ENCODE measurements at regions not wholly inside any gene's neighbourhood (a gene's known extent, or its start where the extent isn't known, plus 50 kb on each side); places are given as distances from the start of the nearest gene placed in this dataset.

DNA sequence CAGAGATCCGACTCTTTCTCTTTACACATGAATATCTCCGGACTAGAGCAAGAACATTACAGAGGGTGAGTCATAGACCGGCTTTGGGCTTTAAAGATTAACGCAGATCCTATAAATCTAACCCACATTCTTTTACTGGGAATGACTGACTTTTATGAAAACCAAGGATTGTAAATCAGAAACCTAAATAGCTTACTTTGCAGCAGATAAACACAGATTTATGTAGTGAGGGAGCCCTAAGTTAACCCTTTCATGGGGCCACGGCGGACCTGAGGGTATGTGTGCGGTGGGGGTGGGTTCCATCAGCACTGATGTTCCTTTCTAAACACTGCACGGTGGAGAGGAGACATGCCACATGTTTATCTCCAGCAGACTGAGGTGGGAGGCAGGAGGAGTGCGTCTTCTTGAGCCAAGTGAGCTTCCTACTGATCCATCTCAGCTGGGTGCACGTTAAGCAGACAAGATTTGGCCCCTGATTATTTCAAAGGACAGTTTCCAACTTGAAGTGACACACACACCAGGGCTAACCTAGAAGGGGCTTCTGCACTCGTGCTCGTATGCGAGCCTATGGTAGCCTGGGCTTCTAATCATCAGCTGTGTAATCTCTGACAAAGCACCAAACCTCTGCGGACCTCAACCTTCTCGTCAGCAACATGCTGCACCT lies 127.6 kb downstream of the WDR11 start:
- TF ChIP-seq, protein P1, sequence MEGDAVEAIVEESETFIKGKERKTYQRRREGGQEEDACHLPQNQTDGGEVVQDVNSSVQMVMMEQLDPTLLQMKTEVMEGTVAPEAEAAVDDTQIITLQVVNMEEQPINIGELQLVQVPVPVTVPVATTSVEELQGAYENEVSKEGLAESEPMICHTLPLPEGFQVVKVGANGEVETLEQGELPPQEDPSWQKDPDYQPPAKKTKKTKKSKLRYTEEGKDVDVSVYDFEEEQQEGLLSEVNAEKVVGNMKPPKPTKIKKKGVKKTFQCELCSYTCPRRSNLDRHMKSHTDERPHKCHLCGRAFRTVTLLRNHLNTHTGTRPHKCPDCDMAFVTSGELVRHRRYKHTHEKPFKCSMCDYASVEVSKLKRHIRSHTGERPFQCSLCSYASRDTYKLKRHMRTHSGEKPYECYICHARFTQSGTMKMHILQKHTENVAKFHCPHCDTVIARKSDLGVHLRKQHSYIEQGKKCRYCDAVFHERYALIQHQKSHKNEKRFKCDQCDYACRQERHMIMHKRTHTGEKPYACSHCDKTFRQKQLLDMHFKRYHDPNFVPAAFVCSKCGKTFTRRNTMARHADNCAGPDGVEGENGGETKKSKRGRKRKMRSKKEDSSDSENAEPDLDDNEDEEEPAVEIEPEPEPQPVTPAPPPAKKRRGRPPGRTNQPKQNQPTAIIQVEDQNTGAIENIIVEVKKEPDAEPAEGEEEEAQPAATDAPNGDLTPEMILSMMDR (IDR thresholded peaks at IDR 0.05; ENCODE audit: low read depth, low read length), result no peak
- in situ Hi-C loops (cut with HindIII; ENCODE audit: low sequenced_read_pairs), result no loop called here
- peak; percentile 14 for DNase-seq (ENCODE audit: low read depth, low spot score)
- no peak overlapping the region for H3K4me3 ChIP-seq (ENCODE audit: low read depth, low read length)

DNA sequence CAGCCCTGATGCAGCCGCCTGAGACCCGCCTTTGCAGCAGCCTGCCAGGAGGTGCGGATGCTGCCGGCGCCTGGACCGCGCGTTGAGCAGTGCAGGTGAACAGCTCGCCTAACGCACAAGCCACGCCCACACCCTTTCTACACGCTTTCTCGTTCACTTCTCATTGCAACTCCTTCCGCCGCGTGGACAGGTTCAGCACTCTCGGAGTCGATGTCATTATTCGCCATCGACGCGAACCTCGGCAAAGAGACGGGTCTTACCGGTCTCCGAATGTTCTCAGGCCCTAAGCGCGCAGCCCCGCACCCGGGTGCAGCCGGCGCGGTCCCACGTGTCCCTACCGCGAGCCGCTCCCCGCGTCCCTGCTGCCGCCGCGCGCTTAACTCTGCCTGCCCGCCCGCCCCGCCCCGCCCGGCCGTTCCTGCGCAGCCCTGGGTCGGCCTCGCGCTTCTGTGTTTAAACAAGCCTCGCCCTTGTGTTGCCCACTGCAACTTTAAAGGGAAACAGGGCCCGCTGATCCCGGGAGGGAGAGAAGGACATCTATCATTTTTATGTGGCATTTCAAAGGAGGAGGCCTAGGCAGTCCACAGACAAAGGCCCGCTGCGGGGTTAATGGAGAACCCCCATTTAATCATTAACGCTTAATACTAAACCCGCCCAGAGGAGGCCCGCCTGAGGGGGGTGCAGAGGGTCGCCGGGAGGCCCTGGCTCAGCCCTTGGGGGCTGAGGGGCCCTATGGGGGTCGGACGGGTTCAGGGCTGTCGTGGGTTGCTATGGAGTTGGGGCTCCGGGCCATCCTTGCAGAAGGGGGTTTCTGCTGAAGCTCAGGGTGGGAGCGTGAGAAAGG lies 128.5 kb downstream of the WDR11 start:
- DNase-seq (ENCODE audit: low read depth, low spot score), result no peak
- TF ChIP-seq, protein P1 (IDR thresholded peaks at IDR 0.05; ENCODE audit: low read depth, low read length), result no peak
- H3K4me3 ChIP-seq (ENCODE audit: low read depth, low read length), result no peak overlapping the region
- in situ Hi-C loops (cut with HindIII; ENCODE audit: low sequenced_read_pairs), result no loop called here

DNA sequence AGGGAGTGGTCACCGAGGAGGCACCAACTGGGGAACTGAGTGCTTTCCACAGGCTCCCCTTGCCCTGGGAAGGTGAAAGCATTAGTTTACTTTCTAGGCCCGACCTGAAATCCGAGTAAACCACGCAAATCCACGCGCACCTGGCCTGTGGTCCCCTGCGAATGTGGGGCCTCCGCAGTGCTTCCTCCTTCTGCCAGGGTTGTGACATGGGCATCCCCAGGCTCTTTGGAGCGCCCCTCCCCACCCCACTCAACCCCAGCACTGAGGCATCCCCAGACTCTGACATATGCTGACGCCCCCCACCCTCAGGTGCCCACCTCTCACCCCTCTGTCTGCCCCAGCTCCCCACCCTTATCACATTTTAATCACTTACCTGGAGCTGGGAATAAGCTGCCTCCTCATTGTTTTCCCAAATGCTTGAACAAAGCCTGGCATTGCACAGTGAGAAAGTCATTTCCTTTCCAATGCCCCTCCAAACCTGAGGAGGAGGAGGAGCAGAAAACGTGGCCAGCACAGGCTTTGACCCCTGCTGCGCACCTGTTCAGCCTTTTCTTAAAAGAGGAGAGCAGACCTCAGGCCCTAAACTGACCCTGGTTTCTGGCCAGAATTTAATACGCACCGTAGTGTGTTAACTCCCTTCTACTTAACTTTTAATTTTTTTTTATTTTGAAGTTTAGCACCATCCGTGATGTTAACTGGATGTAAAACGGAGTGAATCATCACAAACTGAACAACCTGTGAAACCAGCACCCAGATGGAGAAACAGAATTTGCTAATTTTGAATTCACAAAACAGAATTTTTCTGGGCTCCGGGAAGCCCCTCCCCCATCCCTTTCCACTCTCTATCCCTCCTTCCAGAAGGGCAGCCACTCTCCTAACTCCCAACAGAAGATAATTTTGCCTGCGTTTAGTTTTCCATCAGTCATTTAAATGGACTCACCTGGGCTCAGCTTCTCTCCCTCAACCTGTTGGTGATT lies 129.4 kb downstream of the WDR11 start:
- TF ChIP-seq, protein P1 (IDR thresholded peaks at IDR 0.05; ENCODE audit: low read depth, low read length), result no peak
- H3K4me3 ChIP-seq (ENCODE audit: low read depth, low read length), result no peak overlapping the region
- in situ Hi-C loops (cut with HindIII; ENCODE audit: low sequenced_read_pairs), result no loop called here
- no peak for DNase-seq (ENCODE audit: low read depth, low spot score)

DNA sequence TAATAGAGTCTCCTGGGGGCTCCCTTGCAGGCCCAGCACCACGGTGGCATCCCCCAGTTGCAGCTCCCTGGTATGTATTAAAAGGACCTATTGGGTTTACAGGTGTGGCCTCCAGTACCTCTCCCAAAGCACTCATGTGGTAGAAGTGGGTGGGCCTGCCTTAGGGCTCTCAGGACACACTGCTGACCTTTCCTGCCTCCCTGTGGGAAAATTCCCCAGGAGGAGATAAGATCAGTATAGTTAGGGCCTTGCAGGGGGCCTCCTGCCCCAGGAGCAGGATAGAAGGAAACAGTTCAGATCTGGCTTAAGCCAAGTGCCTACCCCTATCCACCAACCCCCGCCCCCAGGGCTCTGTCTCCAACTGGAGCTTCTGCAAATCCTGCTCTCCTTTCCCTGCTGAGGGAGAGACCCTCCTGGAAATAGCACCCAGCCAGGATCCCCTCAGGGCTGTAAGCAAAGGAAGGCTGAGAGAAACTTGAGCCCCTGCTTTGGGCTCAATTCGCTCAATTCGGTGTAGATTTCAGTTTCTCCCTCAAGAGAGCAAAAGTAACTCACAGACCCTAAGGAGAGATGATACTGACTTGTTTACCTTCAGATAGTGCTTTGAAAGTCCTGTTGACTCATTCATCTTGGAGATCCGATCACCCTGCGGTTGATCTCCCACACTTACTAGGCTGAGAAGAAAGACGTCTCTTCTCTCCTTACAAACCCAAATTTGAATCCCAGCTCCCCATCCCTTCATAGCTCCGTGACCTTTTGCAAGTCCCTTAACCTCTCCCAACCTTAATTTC lies 130.6 kb downstream of the WDR11 start:
- no peak overlapping the region for H3K4me3 ChIP-seq (ENCODE audit: low read depth, low read length)
- DNase-seq (ENCODE audit: low read depth, low spot score), result no peak
- in situ Hi-C loops (cut with HindIII; ENCODE audit: low sequenced_read_pairs), result no loop called here
- TF ChIP-seq, protein P1 (IDR thresholded peaks at IDR 0.05; ENCODE audit: low read depth, low read length), result no peak

DNA sequence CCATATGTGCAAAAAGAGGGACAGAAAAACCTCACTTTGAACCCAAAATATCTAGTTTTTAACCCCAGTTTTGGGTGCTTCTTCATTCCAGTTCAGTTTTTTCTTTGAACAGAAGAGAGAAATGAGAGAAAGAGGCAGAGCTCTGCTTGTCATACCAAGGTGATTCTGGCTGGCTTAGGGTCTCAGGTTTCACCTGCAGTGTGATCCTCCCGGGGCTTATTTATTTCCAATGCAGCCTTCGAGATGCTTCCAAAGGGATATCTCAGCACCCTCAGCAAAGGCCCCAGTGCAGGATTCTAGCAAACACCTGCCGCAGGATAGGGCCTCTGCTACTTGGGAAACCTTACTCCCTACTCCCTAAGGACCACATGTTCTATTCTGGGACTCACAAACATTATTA lies 131.3 kb downstream of the WDR11 start:
- no peak for DNase-seq (ENCODE audit: low read depth, low spot score)
- in situ Hi-C loops (cut with HindIII; ENCODE audit: low sequenced_read_pairs), result no loop called here
- TF ChIP-seq, protein P1 (IDR thresholded peaks at IDR 0.05; ENCODE audit: low read depth, low read length), result no peak
- no peak overlapping the region for H3K4me3 ChIP-seq (ENCODE audit: low read depth, low read length)

Data from astrocyte of the spinal cord (primary cell).